Pancreas (tissue), 10 donors: ENCODE measurements at regions not wholly inside any gene's neighbourhood (a gene's known extent, or its start where the extent isn't known, plus 50 kb on each side); places are given as distances from the start of the nearest gene placed in this dataset.
"Not testable (repeated sequence)": the region's sequence is repeated elsewhere in the genome, so short reads cannot be mapped to it uniquely, and the experiment has no call there.

Source experiments
- ATAC-seq, 4 donors: fragments of 200-7000 bp; cut with Tn5 transposase; one replicate each; pipeline versions ENCODE4 v1.8.0 to v1.9.1; 2020; ENCODE audit warnings: mild to moderate bottlenecking in 4 of 4, moderate library complexity in 4 of 4
- DNase-seq, 6 donors: peaks; one replicate each; pipeline ENCODE4 v3.0.0-alpha.2; 2020
- FAIRE-seq: peaks from 2 replicates; lab custom pipeline; 2012; peaks lifted over from hg19 to GRCh38; lab: Jason Lieb, UNC
- H3K27ac ChIP-seq, 4 donors: fragments of 200-600 bp; sonication (generic); 1 replicate in 3 of 4; 2 replicates in 1 of 4; pipeline versions ENCODE4 v1.5.0 to v1.8.0; 2020
- H3K27me3 ChIP-seq, 4 donors: fragments of 200-600 bp; one replicate each; pipeline ENCODE4 v1.8.0; 2021
- H3K36me3 ChIP-seq, 3 donors: fragments of 200-600 bp; sonication (generic) in 1 of 3; one replicate each; pipeline versions ENCODE4 v1.5.0 to v1.8.0; 2020 to 2021
- H3K4me1 ChIP-seq, 3 donors: fragments of 200-600 bp; one replicate each; pipeline ENCODE4 v1.8.0; 2021
- H3K4me3 ChIP-seq, 4 donors: fragments of 200-600 bp; sonication (generic) in 2 of 4; one replicate each; pipeline versions ENCODE4 v1.5.0 to v1.8.0; 2020 to 2021
- H3K9me3 ChIP-seq, 4 donors: fragments of 200-600 bp; one replicate each; pipeline ENCODE4 v1.8.0; 2021
- WGBS, 2 donors: extraction: QIAGEN DNeasy Blood & Tissue Kit; methylation state at CpG; one replicate each; pipeline ENCODE4 v1.1.7; 2013; 5-methylcytosine and 5-hydroxymethylcytosine counted together
- intact Hi-C, 3 donors: fragments of 100-400 bp; cut with DNase I; formaldehyde crosslinking; loops; one replicate each; pipeline versions ENCODE4 v1.11.1 to v1.14.2; 2022
- TF ChIP-seq, protein P1 (sequence below), 4 donors: fragments of 200-600 bp; sonication (generic) in 3 of 4; IDR thresholded peaks; one replicate each; pipeline versions ENCODE4 v1.5.0 to v1.8.0; 2021; ENCODE audit warnings: antibody characterized with exemption in 4 of 4
- donor health status: healthy with polysubstance abuse.
- donor health status: DM: no; HTN: no; CAD: no; lungs with moderate emphysema.
- donor health status: DM: no; HTN: no; CAD: no.
- donor health status: control.
- donor health status: control.
- donor health status: Bipolar disorder and iron deficiency.
- donor health status: DM: yes; HTN: yes; CAD: no.
- donor health status: DM: no; HTN: no; CAD: no.
- donor health status: DM: no; HTN: no; CAD: no.
- donor health status: DM: yes; HTN: yes; CAD: no.

DNA sequence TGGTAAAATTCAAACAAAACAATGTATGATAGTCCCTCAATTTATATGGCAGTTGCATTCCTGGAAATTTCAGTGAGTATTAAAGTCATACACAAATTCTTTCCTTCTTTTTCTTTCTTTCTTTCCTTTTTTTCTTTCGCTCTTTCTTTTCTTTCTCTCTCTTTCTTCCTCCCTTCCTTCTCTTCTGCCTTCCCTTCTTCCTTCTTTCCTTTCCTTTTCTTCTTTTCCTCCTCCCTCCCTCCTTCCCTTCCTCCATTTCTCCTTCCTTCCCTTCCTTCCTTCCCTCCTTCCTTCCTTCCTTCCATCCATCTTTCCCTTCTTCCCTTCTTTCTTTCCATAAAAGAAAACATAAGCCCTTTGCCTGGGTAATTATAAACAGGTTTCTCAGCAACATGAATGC lies 58.1 kb upstream of the HSPB3 start:
- DNase-seq: no peak
- H3K4me3 ChIP-seq: no peak overlapping the region
- WGBS, 2 donors: 88 to 89% methylated on average over 1 of the region's 1 CpG
- H3K27ac ChIP-seq: no peak overlapping the region
- no peak for ATAC-seq
- no peaks in the 10 kb centered on the region for H3K36me3 ChIP-seq
- FAIRE-seq: no peak
- no peaks in the 10 kb centered on the region for H3K9me3 ChIP-seq
- H3K27me3 ChIP-seq: no peaks in the 10 kb centered on the region
- H3K4me1 ChIP-seq: no peaks in the 10 kb centered on the region
- intact Hi-C loops: no loop called here
- TF ChIP-seq, protein P1, sequence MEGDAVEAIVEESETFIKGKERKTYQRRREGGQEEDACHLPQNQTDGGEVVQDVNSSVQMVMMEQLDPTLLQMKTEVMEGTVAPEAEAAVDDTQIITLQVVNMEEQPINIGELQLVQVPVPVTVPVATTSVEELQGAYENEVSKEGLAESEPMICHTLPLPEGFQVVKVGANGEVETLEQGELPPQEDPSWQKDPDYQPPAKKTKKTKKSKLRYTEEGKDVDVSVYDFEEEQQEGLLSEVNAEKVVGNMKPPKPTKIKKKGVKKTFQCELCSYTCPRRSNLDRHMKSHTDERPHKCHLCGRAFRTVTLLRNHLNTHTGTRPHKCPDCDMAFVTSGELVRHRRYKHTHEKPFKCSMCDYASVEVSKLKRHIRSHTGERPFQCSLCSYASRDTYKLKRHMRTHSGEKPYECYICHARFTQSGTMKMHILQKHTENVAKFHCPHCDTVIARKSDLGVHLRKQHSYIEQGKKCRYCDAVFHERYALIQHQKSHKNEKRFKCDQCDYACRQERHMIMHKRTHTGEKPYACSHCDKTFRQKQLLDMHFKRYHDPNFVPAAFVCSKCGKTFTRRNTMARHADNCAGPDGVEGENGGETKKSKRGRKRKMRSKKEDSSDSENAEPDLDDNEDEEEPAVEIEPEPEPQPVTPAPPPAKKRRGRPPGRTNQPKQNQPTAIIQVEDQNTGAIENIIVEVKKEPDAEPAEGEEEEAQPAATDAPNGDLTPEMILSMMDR (IDR thresholded peaks at IDR 0.05): no peak

DNA sequence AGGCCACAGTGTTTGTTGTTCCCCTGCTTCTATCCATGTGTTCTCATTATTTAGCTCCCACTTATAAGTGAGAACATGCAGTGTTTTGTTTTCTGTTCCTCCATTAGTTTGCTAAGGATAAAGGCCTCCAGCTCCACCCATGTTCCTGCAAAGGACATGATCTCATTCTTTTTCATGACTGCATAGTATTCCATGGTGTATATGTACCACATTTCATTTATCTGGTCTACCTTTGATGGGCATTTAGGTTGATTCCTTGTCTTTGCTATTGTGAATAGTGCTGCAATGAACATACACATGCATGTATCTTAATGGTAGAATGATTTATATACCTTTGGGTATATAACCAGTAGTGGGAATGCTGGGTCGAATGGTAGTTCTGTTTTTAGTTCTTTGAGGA lies 62.5 kb upstream of the HSPB3 start:
- H3K4me3 ChIP-seq, FAIRE-seq, H3K27ac ChIP-seq, intact Hi-C loops, H3K4me1 ChIP-seq, ATAC-seq, DNase-seq, H3K9me3 ChIP-seq, H3K27me3 ChIP-seq, H3K36me3 ChIP-seq: not testable (repeated sequence)
- 70 to 75% methylated on average over 1 of the region's 1 CpG for WGBS, 2 donors

DNA sequence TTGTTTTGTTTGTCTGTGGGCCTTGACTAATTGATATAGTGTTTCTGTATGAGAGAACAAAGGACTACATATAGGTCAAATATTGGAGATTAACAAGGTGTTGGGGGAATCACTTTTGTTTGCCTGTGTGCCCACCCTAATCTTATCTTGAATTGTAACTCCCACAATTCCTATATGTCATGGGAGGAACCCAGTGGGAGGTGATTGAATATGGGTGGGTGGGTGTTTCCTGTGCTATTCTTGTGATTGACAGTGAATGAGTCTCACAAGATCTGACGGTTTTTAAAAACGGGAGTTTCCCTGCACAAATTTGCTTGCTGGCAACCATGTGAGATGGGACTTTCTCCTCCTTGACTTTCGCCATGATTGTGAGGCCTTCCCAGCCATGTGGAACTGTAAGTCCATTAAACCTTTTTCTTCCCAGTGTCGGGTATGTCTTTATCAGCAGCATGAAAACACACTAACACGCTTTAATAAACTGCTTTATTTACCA lies 64.9 kb upstream of the HSPB3 start:
- FAIRE-seq: no peak
- intact Hi-C loops: no loop called here
- Histone ChIP-seq H3K4me1 (no peaks in the 10 kb centered on the region), H3K27ac (peak overlapping the region in 3 of 4 donors; percentile 35 to 53 (median 50)), H3K27me3 (no peaks in the 10 kb centered on the region), H3K4me3 (no peak overlapping the region), H3K36me3 (no peaks in the 10 kb centered on the region), H3K9me3 (no peaks in the 10 kb centered on the region)
- 75% methylated on average over 5 of the region's 5 CpGs for WGBS, 2 donors
- DNase-seq: no peak
- TF ChIP-seq, protein P1 (IDR thresholded peaks at IDR 0.05): no peak
- no peak for ATAC-seq

DNA sequence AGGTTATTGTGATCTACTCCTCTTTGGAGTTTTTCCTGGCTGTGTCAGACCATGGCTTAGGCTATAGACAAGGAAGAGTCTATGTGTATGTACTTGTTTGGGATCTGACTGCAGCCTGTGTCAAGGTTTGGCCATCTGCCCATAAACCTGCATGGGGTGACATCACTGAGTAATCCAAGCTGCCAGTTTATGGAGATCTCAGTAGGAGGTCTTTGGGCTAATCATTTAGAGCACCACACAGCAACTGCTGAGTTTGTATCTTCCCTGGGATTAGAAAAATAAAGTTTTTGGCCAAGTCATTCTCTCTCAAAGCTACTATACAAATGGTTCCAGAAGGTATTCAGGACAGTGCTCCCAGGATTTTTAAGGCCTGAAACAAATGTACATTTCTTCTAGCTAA lies 65.5 kb upstream of the HSPB3 start:
- ATAC-seq (peak; percentile 61 to 89 (median 85)), DNase-seq (peak in 4 of 6 donors; percentile 44 to 54 (median 46)), FAIRE-seq (no peak)
- TF ChIP-seq, protein P1 (IDR thresholded peaks at IDR 0.05): no peak
- no peaks in the 10 kb centered on the region for H3K27me3 ChIP-seq
- H3K27ac ChIP-seq: peak overlapping the region in 3 of 4 donors; percentile 35 to 53 (median 50)
- intact Hi-C loops: no loop called here
- H3K9me3 ChIP-seq: no peaks in the 10 kb centered on the region
- H3K4me1 ChIP-seq: no peaks in the 10 kb centered on the region
- no peaks in the 10 kb centered on the region for H3K36me3 ChIP-seq
- no peak overlapping the region for H3K4me3 ChIP-seq

GRCh38 chr5:54389399-54389798 lies 66.1 kb upstream of the HSPB3 start:
- WGBS, 2 donors: 90 to 95% methylated on average over 1 of the region's 1 CpG
- not testable (repeated sequence) for FAIRE-seq

GRCh38 chr5:54388811-54389210 lies 66.7 kb upstream of the HSPB3 start:
- H3K4me1 ChIP-seq: no peaks in the 10 kb centered on the region
- TF ChIP-seq, protein P1 (IDR thresholded peaks at IDR 0.05): no peak
- no peaks in the 10 kb centered on the region for H3K9me3 ChIP-seq
- no peak overlapping the region for H3K4me3 ChIP-seq
- H3K27me3 ChIP-seq: no peaks in the 10 kb centered on the region
- no peak for ATAC-seq
- no peak for DNase-seq
- 88 to 90% methylated on average over 1 of the region's 1 CpG for WGBS, 2 donors
- FAIRE-seq: no peak
- no peak overlapping the region for H3K27ac ChIP-seq
- H3K36me3 ChIP-seq: no peaks in the 10 kb centered on the region
- intact Hi-C loops: no loop called here

More at GRCh38 chr5:54389399-54389798, 66.1 kb upstream of the HSPB3 start:
- ATAC-seq, intact Hi-C loops, H3K27me3 ChIP-seq, H3K9me3 ChIP-seq, H3K4me3 ChIP-seq, H3K36me3 ChIP-seq, DNase-seq, H3K27ac ChIP-seq, H3K4me1 ChIP-seq: not testable (repeated sequence)
